ENCODE measurements at regions not wholly inside any gene's neighbourhood (a gene's known extent, or its start where the extent isn't known, plus 50 kb on each side); places are given as distances from the start of the nearest gene placed in this dataset.
A peak's percentile ranks its signal among the peaks of the same experiment; 100 is the strongest.

GRCh38 chr19:23855676-23856075 lies 59.0 kb upstream of the ZNF726 start:
- no peak for DNase-seq (ENCODE audit: low read depth in 2 of 3, low spot score in 1 of 3)

GRCh38 chr19:23851966-23852365 lies 62.7 kb upstream of the ZNF726 start:
- no peak for DNase-seq (ENCODE audit: low read depth in 2 of 3, low spot score in 1 of 3)

GRCh38 chr19:23832717-23833327 lies 74.1 kb upstream of the ZNF681 start:
- DNase-seq (ENCODE audit: low read depth in 2 of 3, low spot score in 1 of 3): no peak

DNA sequence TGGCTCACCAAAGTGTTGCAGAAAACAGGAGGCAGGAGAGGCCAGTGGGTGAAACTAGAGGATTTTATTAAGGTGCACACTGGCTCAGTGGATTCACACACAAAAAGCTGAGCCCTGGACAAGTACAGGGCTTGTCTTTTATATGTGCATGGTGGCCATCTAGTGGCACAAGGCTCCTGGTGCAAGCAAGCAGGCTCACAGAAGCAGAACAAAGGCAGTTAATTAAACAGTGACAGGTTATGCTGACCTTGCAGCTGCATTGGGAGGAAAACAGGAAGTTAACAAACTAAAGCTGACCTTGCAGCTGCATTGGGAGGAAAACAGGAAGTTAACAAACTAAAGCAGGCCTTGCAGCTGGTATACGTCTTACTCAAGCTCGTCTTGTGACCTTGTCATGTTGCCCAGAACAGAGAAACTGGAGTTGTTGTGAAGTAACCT lies 65.3 kb upstream of the ZNF681 start:
- peak in 1 of 3 donors; percentile 5 for DNase-seq (ENCODE audit: low read depth in 2 of 3, low spot score in 1 of 3)

DNA sequence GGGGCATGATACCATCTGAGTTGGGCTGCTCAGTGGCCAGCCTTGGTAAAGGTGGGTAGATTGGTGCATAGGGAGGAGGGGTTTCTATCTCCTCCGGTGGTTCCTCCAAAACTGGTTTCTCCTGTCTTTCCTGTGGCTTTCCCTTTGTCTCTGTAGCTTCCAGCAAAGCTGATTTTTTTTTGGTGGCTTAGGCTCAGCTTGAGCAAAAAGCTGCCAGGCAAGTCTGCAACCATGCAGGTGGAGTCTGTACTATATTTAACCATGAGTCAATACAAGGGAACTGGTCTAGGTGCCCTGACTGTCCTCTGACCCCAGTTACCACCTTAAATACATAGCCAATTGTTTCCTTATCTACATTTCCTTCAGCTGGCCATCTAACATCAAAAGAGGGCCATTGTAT lies 64.0 kb upstream of the ZNF681 start:
- DNase-seq (ENCODE audit: low read depth in 2 of 3, low spot score in 1 of 3): no peak

- DNase-seq (ENCODE audit: low read depth in 2 of 3, low spot score in 1 of 3): peak; percentile 10 to 26 (median 19)
These were observed 58.8 kb upstream of the ZNF681 start for GRCh38 chr19:23817519-23817918.

DNA sequence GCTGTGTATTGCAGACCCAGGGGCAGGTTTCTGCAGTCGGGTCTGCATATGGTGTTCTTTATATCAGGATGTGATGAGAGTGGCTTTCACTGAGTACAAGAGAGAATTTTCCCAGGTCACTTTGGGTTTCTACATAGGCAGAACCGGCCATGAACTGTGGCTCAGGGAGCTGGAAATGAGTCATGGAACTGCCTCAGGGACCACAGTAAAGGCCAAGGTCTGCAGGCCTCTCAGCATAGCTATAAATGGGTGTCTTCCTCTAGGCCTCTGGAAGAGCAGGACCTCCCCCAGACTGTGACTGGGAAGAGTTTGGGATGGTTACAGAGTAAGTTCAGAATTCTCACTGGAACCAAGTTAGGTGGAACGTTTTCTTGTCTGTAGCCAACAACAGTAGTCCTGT lies 51.8 kb upstream of the ZNF681 start:
- DNase-seq (ENCODE audit: low read depth in 2 of 3, low spot score in 1 of 3): no peak
